ENCODE measurements at regions not wholly inside any gene's neighbourhood (a gene's known extent, or its start where the extent isn't known, plus 50 kb on each side); places are given as distances from the start of the nearest gene placed in this dataset.

DNA sequence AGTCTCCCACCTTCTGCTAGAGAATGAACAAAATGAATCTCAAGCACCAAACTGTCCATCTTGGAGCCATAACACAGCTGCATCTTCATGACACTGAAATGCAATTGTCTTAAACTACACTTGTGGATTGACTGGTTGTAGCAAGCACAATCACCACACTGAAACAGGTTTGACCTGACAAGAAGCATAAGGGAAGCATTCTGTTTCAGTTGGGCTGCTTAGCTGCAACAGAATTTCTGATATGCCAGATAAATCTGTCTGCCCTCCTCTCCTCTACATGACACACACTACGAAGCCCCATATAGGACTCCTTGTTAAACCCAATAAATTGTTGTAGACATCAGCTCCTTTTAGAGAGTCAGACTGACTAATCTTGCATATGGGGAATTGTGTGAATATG is 101.8 kb upstream of the NPY2R start:
- Histone ChIP-seq H3K4me3 (no peak overlapping the region), H3K27me3 (no peaks in the 10 kb centered on the region), H3K4me1 (no peaks in the 10 kb centered on the region), H3K27ac (no peak overlapping the region), H3K9me3 (no peaks in the 10 kb centered on the region), H3K36me3 (no peaks in the 10 kb centered on the region)
- TF ChIP-seq POLR2A (IDR thresholded peaks at IDR 0.05), result no peak
- TF ChIP-seq, protein P1, sequence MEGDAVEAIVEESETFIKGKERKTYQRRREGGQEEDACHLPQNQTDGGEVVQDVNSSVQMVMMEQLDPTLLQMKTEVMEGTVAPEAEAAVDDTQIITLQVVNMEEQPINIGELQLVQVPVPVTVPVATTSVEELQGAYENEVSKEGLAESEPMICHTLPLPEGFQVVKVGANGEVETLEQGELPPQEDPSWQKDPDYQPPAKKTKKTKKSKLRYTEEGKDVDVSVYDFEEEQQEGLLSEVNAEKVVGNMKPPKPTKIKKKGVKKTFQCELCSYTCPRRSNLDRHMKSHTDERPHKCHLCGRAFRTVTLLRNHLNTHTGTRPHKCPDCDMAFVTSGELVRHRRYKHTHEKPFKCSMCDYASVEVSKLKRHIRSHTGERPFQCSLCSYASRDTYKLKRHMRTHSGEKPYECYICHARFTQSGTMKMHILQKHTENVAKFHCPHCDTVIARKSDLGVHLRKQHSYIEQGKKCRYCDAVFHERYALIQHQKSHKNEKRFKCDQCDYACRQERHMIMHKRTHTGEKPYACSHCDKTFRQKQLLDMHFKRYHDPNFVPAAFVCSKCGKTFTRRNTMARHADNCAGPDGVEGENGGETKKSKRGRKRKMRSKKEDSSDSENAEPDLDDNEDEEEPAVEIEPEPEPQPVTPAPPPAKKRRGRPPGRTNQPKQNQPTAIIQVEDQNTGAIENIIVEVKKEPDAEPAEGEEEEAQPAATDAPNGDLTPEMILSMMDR (IDR thresholded peaks at IDR 0.05), result no peak
- intact Hi-C loops (cut with DNase I; ENCODE audit: low total_unique reads), result no loop called here
- DNase-seq, result no peak

DNA sequence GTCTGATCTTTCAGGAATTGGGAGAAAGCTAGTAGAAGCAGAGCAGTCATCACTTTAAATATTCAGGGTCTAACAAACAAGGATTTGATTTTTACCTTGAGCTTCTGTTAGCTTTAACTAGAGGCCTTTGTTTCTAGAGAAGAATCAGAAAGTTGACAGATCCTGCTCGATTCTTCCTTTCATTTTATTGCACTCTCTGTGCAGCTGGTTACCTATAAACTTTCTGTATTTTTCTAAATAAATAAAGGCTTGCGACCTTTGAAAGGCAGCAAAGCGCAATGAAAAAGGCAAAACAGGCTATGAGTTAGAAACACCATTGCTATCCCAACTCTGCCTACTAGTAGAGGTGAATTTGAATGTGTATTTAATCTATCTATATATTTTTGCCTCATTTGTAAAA is 101.4 kb upstream of the NPY2R start:
- intact Hi-C loops (cut with DNase I; ENCODE audit: low total_unique reads), result no loop called here
- H3K27me3 ChIP-seq, result no peaks in the 10 kb centered on the region
- no peak for DNase-seq
- no peaks in the 10 kb centered on the region for H3K9me3 ChIP-seq
- H3K4me3 ChIP-seq, result no peak overlapping the region
- H3K4me1 ChIP-seq, result no peaks in the 10 kb centered on the region
- TF ChIP-seq, protein P1 (IDR thresholded peaks at IDR 0.05), result no peak
- TF ChIP-seq POLR2A (IDR thresholded peaks at IDR 0.05), result no peak
- no peaks in the 10 kb centered on the region for H3K36me3 ChIP-seq
- H3K27ac ChIP-seq, result no peak overlapping the region

- no peak overlapping the region for H3K4me3 ChIP-seq
- H3K27ac ChIP-seq, result no peak overlapping the region
- H3K4me1 ChIP-seq, result no peaks in the 10 kb centered on the region
- no peak for DNase-seq
- H3K9me3 ChIP-seq, result no peaks in the 10 kb centered on the region
- TF ChIP-seq POLR2A (IDR thresholded peaks at IDR 0.05), result no peak
- TF ChIP-seq, protein P1 (IDR thresholded peaks at IDR 0.05), result no peak
- H3K27me3 ChIP-seq, result no peaks in the 10 kb centered on the region
- no peaks in the 10 kb centered on the region for H3K36me3 ChIP-seq
- intact Hi-C loops (cut with DNase I; ENCODE audit: low total_unique reads), result no loop called here
Observed at GRCh38 chr4:155114790-155115189, 93.6 kb upstream of the NPY2R start.

- H3K9me3 ChIP-seq, result no peaks in the 10 kb centered on the region
- no peak for TF ChIP-seq POLR2A (IDR thresholded peaks at IDR 0.05)
- TF ChIP-seq, protein P1 (IDR thresholded peaks at IDR 0.05), result no peak
- no peak for DNase-seq
- no peak overlapping the region for H3K4me3 ChIP-seq
- no peaks in the 10 kb centered on the region for H3K36me3 ChIP-seq
- H3K27ac ChIP-seq, result no peak overlapping the region
- intact Hi-C loops (cut with DNase I; ENCODE audit: low total_unique reads), result no loop called here
- H3K27me3 ChIP-seq, result no peaks in the 10 kb centered on the region
- H3K4me1 ChIP-seq, result no peaks in the 10 kb centered on the region
Observed at GRCh38 chr4:155119006-155119405, 89.4 kb upstream of the NPY2R start.

DNA sequence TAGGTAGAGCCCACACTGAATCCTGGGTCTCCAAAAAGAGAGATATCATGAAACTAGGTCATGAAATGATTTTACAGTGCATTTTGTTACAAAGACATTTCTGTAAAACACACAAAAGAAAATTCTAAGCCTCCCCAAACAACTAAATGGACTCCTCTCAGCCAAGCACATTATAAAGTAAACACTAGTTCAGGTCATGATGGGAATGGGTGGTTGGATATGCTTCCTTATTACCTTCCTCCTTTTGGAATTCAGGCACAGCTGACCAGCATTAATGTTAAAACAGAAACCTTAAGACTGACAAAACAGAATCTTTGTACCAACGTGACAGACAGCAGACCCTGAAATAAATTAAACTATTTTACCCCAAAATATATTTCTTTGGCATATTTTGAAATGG is 87.9 kb upstream of the NPY2R start:
- Histone ChIP-seq H3K4me1 (no peaks in the 10 kb centered on the region), H3K4me3 (no peak overlapping the region), H3K27ac (no peak overlapping the region), H3K9me3 (no peaks in the 10 kb centered on the region), H3K27me3 (no peaks in the 10 kb centered on the region), H3K36me3 (no peaks in the 10 kb centered on the region)
- TF ChIP-seq, protein P1 (IDR thresholded peaks at IDR 0.05), result no peak
- no peak for TF ChIP-seq POLR2A (IDR thresholded peaks at IDR 0.05)
- DNase-seq, result no peak
- intact Hi-C loops (cut with DNase I; ENCODE audit: low total_unique reads), result no loop called here

All from uterus (tissue), 3 donors.